H1 (cell line): ENCODE measurements at regions not wholly inside any gene's neighbourhood (a gene's known extent, or its start where the extent isn't known, plus 50 kb on each side); places are given as distances from the start of the nearest gene placed in this dataset.

Experiments used
- CTCF ChIP-seq, 3 experiments: IDR thresholded peaks; 1 replicate in 2 of 3; 2 replicates in 1 of 3; pipeline versions ENCODE4 v1.5.1 to v1.6.1; 2011; ENCODE audit warnings: low read length in 3 of 3, mild to moderate bottlenecking in 3 of 3, inconsistent platforms in 2 of 3, low read depth in 1 of 3, moderate library complexity in 1 of 3; ENCODE audit not compliant: insufficient read depth in 1 of 3; ENCODE audit errors: control extremely low read depth in 1 of 3
- EZH2 ChIP-seq: fragments of 200-600 bp; sonication (generic); IDR thresholded peaks from 2 replicates; pipeline ENCODE4 v1.7.1; 2012; ENCODE audit warnings: low read depth, mild to moderate bottlenecking, moderate library complexity, low read length, inconsistent platforms; ENCODE audit not compliant: severe bottlenecking
- RAD21 ChIP-seq, 2 experiments: IDR thresholded peaks in 1 of 2; conservative IDR thresholded peaks in 1 of 2; 2 replicates each; pipeline ENCODE4 v1.6.1; 2011; ENCODE audit warnings: low read depth in 2 of 2, low read length in 2 of 2, improper control_type of control experiment in 1 of 2, inconsistent platforms in 1 of 2, mild to moderate bottlenecking in 1 of 2, moderate library complexity in 1 of 2
- RFX5 ChIP-seq: IDR thresholded peaks from 2 replicates; pipeline ENCODE4 v1.6.1; 2011; ENCODE audit warnings: low read depth, low read length, improper control_type of control experiment, borderline replicate concordance
- SIRT6 ChIP-seq: IDR thresholded peaks from one replicate; pipeline ENCODE4 v1.7.1; 2012; ENCODE audit warnings: low read length, inconsistent platforms
- SP1 ChIP-seq: IDR thresholded peaks from 2 replicates; pipeline ENCODE4 v1.6.1; 2011; ENCODE audit warnings: low read depth, low read length
- TBP ChIP-seq: IDR thresholded peaks from 2 replicates; pipeline ENCODE4 v1.6.1; 2011; ENCODE audit warnings: low read depth, low read length, improper control_type of control experiment
- ZNF274 ChIP-seq: IDR thresholded peaks from 2 replicates; pipeline ENCODE4 v1.7.0; 2012; ENCODE audit warnings: low read length, borderline replicate concordance; ENCODE audit errors: extremely low read depth

GRCh38 chr5:158594595-158595242 is 505.0 kb downstream of the EBF1 start:
- TF ChIP-seq RAD21 (IDR thresholded peaks at IDR 0.05 in 1 of 2, conservative IDR thresholded peaks at IDR 0.05 in 1 of 2; ENCODE audit: low read depth in 2 of 2, low read length in 2 of 2) (no peak), CTCF (IDR thresholded peaks at IDR 0.05; ENCODE audit: control extremely low read depth in 1 of 3, insufficient read depth in 1 of 3, low read depth in 1 of 3, low read length in 3 of 3) (no peak), ZNF274 (no peak), TBP (no peak), EZH2 (no peak), SIRT6 (no peak), RFX5 (no peak), SP1 (no peak)
